Choroid plexus epithelial cell (primary cell): ENCODE measurements at regions not wholly inside any gene's neighbourhood (a gene's known extent, or its start where the extent isn't known, plus 50 kb on each side); places are given as distances from the start of the nearest gene placed in this dataset.

ENCODE experiments used
- DNase-seq: peaks from one replicate; pipeline ENCODE4 v3.0.0-alpha.2; 2010; ENCODE audit warnings: low read depth
- H3K4me3 ChIP-seq: 2 replicates; pipeline ENCODE4 v1.5.1; 2011; ENCODE audit warnings: low read depth, mild to moderate bottlenecking, control low read depth, low read length, moderate library complexity
- CTCF ChIP-seq: conservative IDR thresholded peaks from 2 replicates; pipeline ENCODE4 v1.5.1; 2011; ENCODE audit warnings: low read depth, mild to moderate bottlenecking, control low read depth, inconsistent platforms, low read length, moderate library complexity

GRCh38 chr1:25098717-25099116 lies 133.6 kb downstream of the SYF2 start:
- no peak for DNase-seq
- TF ChIP-seq CTCF: no peak
- H3K4me3 ChIP-seq: no peak overlapping the region

DNA sequence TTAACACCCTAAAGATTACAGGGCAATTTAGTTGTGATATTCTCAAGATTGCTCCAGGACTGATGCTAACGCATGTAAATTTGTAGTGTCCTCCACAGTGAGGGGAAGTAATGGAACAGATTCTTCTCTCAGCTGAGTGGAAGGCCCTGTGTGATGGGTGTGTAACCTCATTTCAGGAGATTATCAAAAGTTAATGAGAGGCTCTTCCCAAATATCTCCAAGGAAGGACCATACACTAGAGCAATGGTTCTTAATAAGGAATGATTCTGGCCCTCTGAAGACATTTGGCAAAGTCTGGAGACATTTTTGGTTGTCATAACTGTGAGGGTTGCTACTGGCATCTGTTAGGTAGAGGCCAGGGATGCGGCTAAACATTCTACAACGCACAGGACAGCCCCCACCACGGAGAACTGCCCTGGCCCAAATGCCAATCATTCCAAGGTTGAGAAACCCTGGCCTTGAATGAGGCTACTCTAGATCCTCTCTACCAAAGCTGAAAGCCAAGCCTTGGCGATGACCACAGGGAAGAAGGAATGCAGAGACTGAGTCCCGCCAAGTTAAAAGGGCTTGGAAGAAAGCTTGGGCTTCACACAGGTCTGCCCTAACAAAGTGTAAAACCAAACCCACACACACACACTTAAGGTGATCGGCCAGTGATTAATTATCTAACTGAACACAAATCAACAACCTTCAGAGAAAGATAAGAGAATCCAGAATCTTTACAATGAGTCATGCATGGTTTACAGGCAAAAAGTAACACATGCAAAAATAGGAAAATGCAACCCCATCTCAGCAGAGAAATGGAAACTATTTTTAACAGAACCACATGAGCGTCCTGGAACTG lies 135.8 kb downstream of the SYF2 start:
- no peak for DNase-seq
- no peak for TF ChIP-seq CTCF
- no peak overlapping the region for H3K4me3 ChIP-seq

DNA sequence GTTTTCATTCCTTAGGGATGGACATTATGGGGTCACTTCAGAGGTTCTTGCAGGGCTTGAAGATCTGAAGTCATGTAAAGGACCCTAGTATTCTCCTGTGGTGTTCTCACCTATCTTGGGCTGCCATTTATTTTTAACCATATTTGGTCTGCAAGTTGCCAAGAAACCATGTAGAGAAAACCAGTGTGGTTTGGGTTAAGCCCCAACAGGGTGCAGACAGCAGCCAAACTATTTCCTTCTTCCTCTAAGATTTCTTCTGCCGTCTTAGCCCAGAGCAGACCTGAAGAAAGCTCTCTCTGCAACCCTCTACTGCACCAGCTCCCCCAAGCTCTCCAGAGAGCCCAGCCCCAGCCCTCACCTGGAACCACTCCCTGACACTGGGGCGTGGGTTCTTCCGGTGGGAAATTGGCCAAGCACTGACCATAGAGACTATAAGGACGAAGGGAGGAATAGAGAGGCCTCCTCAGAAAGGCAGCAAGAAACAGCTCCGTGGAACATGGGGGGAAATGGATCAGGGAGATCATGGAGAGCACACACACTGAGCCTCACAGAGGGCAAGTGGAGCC lies 136.6 kb downstream of the SYF2 start:
- no peak for DNase-seq
- no peak for TF ChIP-seq CTCF
- no peak overlapping the region for H3K4me3 ChIP-seq

DNA sequence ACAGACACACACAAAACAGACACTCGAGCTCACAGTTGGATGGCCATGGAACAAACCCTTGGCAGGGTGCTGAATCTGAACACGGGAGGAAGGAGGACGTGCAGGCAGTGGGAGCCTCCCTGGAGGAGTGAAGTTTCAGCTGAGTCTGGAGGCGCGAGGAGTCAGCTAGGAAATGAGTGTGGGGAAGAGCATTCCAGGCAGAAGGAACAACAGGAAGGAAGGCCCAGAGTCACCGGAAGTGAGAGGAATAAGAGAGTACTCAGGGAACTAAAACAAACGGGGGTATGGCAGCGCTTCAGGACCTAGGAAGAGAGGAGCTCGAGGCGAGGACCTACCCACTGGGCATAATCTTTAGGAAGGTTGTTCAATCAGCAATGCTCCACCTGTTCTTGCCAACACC lies 137.3 kb downstream of the SYF2 start:
- no peak for TF ChIP-seq CTCF
- DNase-seq: no peak

DNA sequence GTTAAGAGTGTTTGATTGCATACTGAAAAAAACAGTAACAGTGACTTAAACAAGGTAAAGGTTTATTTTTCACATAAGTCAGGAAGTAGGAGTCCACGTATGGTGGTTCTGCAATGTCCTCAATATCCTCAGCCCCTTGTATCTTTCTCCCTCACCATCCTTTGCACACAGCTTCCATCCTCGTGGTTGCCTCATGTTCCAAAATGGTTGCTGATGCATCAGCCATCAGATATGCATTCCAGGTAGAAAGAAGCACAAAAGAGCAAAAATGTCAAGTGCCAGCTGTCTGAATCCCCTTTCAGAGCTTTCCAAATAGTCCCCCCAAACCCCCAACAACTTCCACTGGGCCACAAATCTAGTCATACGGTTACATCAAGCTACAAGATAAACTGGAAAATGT lies 138.1 kb downstream of the SYF2 start:
- no peak for TF ChIP-seq CTCF
- DNase-seq: no peak
- H3K4me3 ChIP-seq: no peak overlapping the region

More for the DNA sequence above, 137.3 kb downstream of the SYF2 start:
- H3K4me3 ChIP-seq: no peak overlapping the region

- no peak overlapping the region for H3K4me3 ChIP-seq
- TF ChIP-seq CTCF: no peak
- no peak for DNase-seq
These were observed 140.6 kb downstream of the SYF2 start for GRCh38 chr1:25091658-25092057.
